Esophagus muscularis mucosa (tissue), 3 donors: ENCODE measurements at regions not wholly inside any gene's neighbourhood (a gene's known extent, or its start where the extent isn't known, plus 50 kb on each side); places are given as distances from the start of the nearest gene placed in this dataset.

Source experiments
- CTCF ChIP-seq, 3 experiments: fragments of 200-600 bp in 2 of 3; fragments of 450-650 bp in 1 of 3; sonication (generic) in 2 of 3; IDR thresholded peaks; one replicate each; pipeline ENCODE4 v1.5.1; 2017 to 2019; ENCODE audit warnings: antibody characterized with exemption in 3 of 3, mild to moderate bottlenecking in 2 of 3, moderate library complexity in 1 of 3
- POLR2A ChIP-seq: fragments of 450-650 bp; IDR thresholded peaks from one replicate; pipeline ENCODE4 v1.6.1; 2017; ENCODE audit warnings: antibody characterized with exemption, moderate library complexity, mild to moderate bottlenecking, low read depth
- POLR2AphosphoS5 ChIP-seq, 2 donors: sonication (generic); formaldehyde crosslinking; IDR thresholded peaks; one replicate each; pipeline ENCODE4 v1.6.1; 2017; ENCODE audit warnings: antibody characterized with exemption in 2 of 2

- no peak for TF ChIP-seq POLR2A
- TF ChIP-seq CTCF (IDR thresholded peaks at IDR 0.05): no peak
- no peak for TF ChIP-seq POLR2AphosphoS5 (IDR thresholded peaks at IDR 0.05)
These were observed 95.1 kb upstream of the TMEM170B start for GRCh38 chr6:11442495-11442894.
